ENCODE measurements at regions not wholly inside any gene's neighbourhood (a gene's known extent, or its start where the extent isn't known, plus 50 kb on each side); places are given as distances from the start of the nearest gene placed in this dataset.

DNA sequence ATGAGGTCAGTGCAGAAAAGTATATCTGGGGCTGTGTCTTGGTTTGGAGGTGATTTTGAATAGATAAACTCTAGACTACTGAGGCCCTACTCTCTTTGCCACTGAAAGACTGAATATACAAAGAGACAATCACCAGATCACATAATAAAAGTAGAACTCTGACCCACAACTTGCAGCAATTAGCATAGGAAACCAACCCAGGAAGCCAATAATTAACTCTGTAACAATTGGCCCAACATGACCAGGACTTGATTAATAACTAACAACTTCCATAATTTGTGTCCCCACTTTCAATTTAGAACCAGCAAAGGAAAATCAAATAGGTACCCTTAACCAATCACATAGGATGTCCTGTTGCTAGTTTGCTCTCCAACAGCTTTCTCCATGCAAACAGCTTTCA, 1104.9 kb upstream of the CELF4 start:
- TF ChIP-seq CTCF (IDR thresholded peaks at IDR 0.05) = no peak
- TF ChIP-seq POLR2A (IDR thresholded peaks at IDR 0.05) = no peak
- TF ChIP-seq EP300 (IDR thresholded peaks at IDR 0.05) = no peak
- intact Hi-C loops (cut with DNase I) = no loop called here
- H3K27ac ChIP-seq = no peak overlapping the region
- H3K9me3 ChIP-seq = no peaks in the 10 kb centered on the region
- H3K36me3 ChIP-seq = no peaks in the 10 kb centered on the region
- H3K4me1 ChIP-seq (ENCODE audit: insufficient read depth) = no peaks in the 10 kb centered on the region
- DNase-seq = no peak
- no peaks in the 10 kb centered on the region for H3K27me3 ChIP-seq
- no peak overlapping the region for H3K4me3 ChIP-seq

- intact Hi-C loops (cut with DNase I) = no loop called here
- Histone ChIP-seq H3K9me3 (no peaks in the 10 kb centered on the region), H3K4me3 (no peak overlapping the region), H3K27ac (no peak overlapping the region), H3K4me1 (ENCODE audit: insufficient read depth) (no peaks in the 10 kb centered on the region), H3K27me3 (no peaks in the 10 kb centered on the region), H3K36me3 (no peaks in the 10 kb centered on the region)
- WGBS, 3 donors = 91 to 97% (median 95%) methylated on average over 1 of the region's 1 CpG
- TF ChIP-seq EP300 (IDR thresholded peaks at IDR 0.05) = no peak
- TF ChIP-seq CTCF (IDR thresholded peaks at IDR 0.05) = no peak
- TF ChIP-seq POLR2A (IDR thresholded peaks at IDR 0.05) = no peak
- DNase-seq = no peak
Measured at GRCh38 chr18:38664929-38665328, 1099.3 kb upstream of the CELF4 start.

DNA sequence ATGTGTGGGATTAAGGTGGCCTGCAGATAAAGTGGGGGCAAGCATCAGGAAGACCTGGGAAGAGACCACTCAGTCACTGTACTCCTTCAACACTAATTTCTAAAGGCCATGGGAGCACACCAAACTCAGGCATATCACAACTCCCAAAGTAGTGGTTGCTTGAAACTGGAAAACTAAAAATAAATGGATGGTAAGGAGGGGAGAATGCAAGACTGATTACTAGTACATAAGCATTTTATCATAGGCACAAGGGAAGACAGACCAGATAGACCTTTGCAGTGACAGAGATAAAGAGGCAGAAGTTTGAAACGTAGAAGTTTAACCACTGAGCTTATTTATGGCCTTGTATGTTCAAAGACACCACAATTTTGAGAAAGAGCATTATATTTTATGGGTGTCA, 1098.1 kb upstream of the CELF4 start:
- 47 to 60% (median 49%) methylated on average over 1 of the region's 1 CpG for WGBS, 3 donors
- no peak for DNase-seq
- TF ChIP-seq CTCF (IDR thresholded peaks at IDR 0.05) = no peak
- no peak for TF ChIP-seq EP300 (IDR thresholded peaks at IDR 0.05)
- TF ChIP-seq POLR2A (IDR thresholded peaks at IDR 0.05) = no peak
- Histone ChIP-seq H3K9me3 (no peaks in the 10 kb centered on the region), H3K4me1 (ENCODE audit: insufficient read depth) (no peaks in the 10 kb centered on the region), H3K27ac (no peak overlapping the region), H3K36me3 (no peaks in the 10 kb centered on the region), H3K27me3 (no peaks in the 10 kb centered on the region), H3K4me3 (no peak overlapping the region)
- intact Hi-C loops (cut with DNase I) = no loop called here

DNA sequence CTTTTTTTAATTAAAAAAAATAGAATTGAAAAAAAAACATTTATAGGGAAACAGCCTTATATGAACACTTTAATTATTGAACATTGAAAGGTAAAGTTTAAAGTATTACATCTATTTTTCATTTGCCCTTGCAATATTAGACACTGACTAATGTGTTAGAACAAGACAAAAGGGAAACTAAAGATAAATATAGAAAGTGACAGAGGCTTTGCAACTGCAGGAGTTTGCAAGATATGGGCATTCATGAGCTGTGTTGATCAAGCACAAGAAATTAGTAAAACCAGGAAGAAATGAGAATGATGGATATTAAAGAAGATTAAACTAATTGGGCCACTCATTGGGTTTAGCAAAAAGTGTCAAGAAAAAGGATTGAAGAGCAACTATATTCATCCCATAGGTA, 1097.7 kb upstream of the CELF4 start:
- H3K4me1 ChIP-seq (ENCODE audit: insufficient read depth) = no peaks in the 10 kb centered on the region
- intact Hi-C loops (cut with DNase I) = no loop called here
- TF ChIP-seq EP300 (IDR thresholded peaks at IDR 0.05) (no peak), CTCF (IDR thresholded peaks at IDR 0.05) (no peak), POLR2A (IDR thresholded peaks at IDR 0.05) (no peak)
- no peak overlapping the region for H3K4me3 ChIP-seq
- no peak for DNase-seq
- H3K27me3 ChIP-seq = no peaks in the 10 kb centered on the region
- H3K27ac ChIP-seq = no peak overlapping the region
- no peaks in the 10 kb centered on the region for H3K36me3 ChIP-seq
- H3K9me3 ChIP-seq = no peaks in the 10 kb centered on the region

DNA sequence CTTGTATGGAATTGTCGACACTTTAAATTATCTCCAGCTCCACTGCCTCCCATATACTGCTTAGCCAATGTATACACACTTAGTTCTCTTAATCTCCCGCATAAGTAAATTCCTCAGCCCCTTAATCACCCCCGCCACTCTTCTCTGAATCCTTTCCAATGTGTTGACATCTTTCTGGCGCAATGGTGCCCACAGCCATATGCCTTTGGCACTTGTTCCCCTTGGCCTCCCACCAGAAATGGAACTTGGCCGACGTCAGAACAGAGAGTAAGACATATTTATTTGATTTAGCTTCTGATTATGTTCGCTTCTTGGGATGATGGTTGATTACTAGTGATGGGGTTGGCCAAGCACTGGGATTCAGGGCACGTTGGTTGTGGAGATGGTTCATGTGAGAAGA, 1089.3 kb upstream of the CELF4 start:
- no peaks in the 10 kb centered on the region for H3K27me3 ChIP-seq
- TF ChIP-seq CTCF (IDR thresholded peaks at IDR 0.05) (no peak), EP300 (IDR thresholded peaks at IDR 0.05) (no peak), POLR2A (IDR thresholded peaks at IDR 0.05) (no peak)
- no peak for DNase-seq
- intact Hi-C loops (cut with DNase I) = loop anchor here in 1 of 4 donors (10.0 kb wide), 1 partner anchor 60 kb away; no protein-coding TSS in a partner anchor
- no peaks in the 10 kb centered on the region for H3K36me3 ChIP-seq
- no peaks in the 10 kb centered on the region for H3K4me1 ChIP-seq (ENCODE audit: insufficient read depth)
- WGBS, 3 donors = 81 to 87% (median 85%) methylated on average over 8 of the region's 8 CpGs
- H3K4me3 ChIP-seq = no peak overlapping the region
- H3K27ac ChIP-seq = no peak overlapping the region
- H3K9me3 ChIP-seq = no peaks in the 10 kb centered on the region

Measured in ovary (tissue), 7 donors.